Heart right ventricle (tissue), 16 donors: ENCODE measurements at regions not wholly inside any gene's neighbourhood (a gene's known extent, or its start where the extent isn't known, plus 50 kb on each side); places are given as distances from the start of the nearest gene placed in this dataset.
"Not testable (repeated sequence)": the region's sequence is repeated elsewhere in the genome, so short reads cannot be mapped to it uniquely, and the experiment has no call there.

Experiments
- ATAC-seq, 8 donors: fragments of 200-7000 bp; cut with Tn5 transposase; one replicate each; pipeline ENCODE4 v1.9.1; 2020; ENCODE audit warnings: mild to moderate bottlenecking in 8 of 8, moderate library complexity in 8 of 8, moderate number of reproducible peaks in 1 of 8
- DNase-seq, 2 donors: peaks; one replicate each; pipeline ENCODE4 v3.0.0-alpha.2; 2020
- H3K27ac ChIP-seq, 10 donors: fragments of 200-600 bp; sonication (generic) in 2 of 10; one replicate each; pipeline versions ENCODE4 v1.5.0 to v1.8.0; 2020 to 2022; ENCODE audit warnings: mild to moderate bottlenecking in 3 of 10
- H3K27me3 ChIP-seq, 7 donors: fragments of 200-600 bp; one replicate each; pipeline ENCODE4 v1.8.0; 2021 to 2022; ENCODE audit warnings: mild to moderate bottlenecking in 2 of 7
- H3K36me3 ChIP-seq, 9 donors: fragments of 200-600 bp; sonication (generic) in 1 of 9; one replicate each; pipeline versions ENCODE4 v1.5.0 to v1.8.0; 2020 to 2022; ENCODE audit warnings: mild to moderate bottlenecking in 2 of 9
- H3K4me1 ChIP-seq, 9 donors: fragments of 200-600 bp; sonication (generic) in 1 of 9; one replicate each; pipeline versions ENCODE4 v1.5.0 to v1.8.0; 2020 to 2022; ENCODE audit warnings: mild to moderate bottlenecking in 4 of 9
- H3K4me3 ChIP-seq, 10 donors: fragments of 200-600 bp; sonication (generic) in 2 of 10; one replicate each; pipeline versions ENCODE4 v1.5.0 to v1.8.0; 2020 to 2022; ENCODE audit warnings: mild to moderate bottlenecking in 7 of 10, moderate library complexity in 2 of 10
- H3K9me3 ChIP-seq, 11 donors: fragments of 200-600 bp in 10 of 11; sonication (generic) in 2 of 11; one replicate each; pipeline versions ENCODE4 v1.5.0 to v1.8.0; 2013 to 2022; ENCODE audit warnings: mild to moderate bottlenecking in 2 of 11, control low read depth in 1 of 11, moderate library complexity in 1 of 11
- WGBS, 2 donors: extraction: QIAGEN DNeasy Blood & Tissue Kit; methylation state at CpG; one replicate each; pipeline ENCODE4 v1.1.7; 2013; ENCODE audit warnings: inconsistent platforms in 1 of 2; 5-methylcytosine and 5-hydroxymethylcytosine counted together
- intact Hi-C, 10 donors: fragments of 100-400 bp; cut with DNase I; formaldehyde crosslinking; loops; one replicate each; pipeline versions ENCODE4 v1.11.1 to v1.14.2; 2022
- TF ChIP-seq, protein P1 (sequence below), 9 donors: fragments of 200-600 bp; sonication (generic) in 2 of 9; IDR thresholded peaks; one replicate each; pipeline versions ENCODE4 v1.5.0 to v1.8.0; 2021 to 2022; ENCODE audit warnings: antibody characterized with exemption in 9 of 9, mild to moderate bottlenecking in 5 of 9, moderate library complexity in 1 of 9
- donor health status: Arrhythmogenic right ventricular cardiomyopathy.
- donor health status: ischemic (EF 13 %, LVEDD 7.1; RV severe dilation, severe dysfunction).
- donor health status: healthy with polysubstance abuse.
- donor health status: DM: no; HTN: yes; CAD: no.
- donor health status: DM: no; HTN: no; CAD: no.
- donor health status: ischemic (EF 25% LVEDD 6.9; RV normal size, moderate dysfunction).
- donor health status: ischemic (EF 25% LVEDD 5.7; RV mildly dilated, moderate dysfunction).
- donor health status: healthy.
- donor health status: DM: yes; HTN: yes; CAD: no.
- donor health status: Ischemic cardiomyopathy.
- donor health status: ischemic (EF 35%, LVEDD 5.7; RV mildly dilated, moderate dysfunction).
- donor health status: nonischemic (EF 11% LVEDD 7.7; RV severe dilation, severe dysfunction).
- donor health status: DM: yes; HTN: yes; CAD: no.
- donor health status: PGD.
- donor health status: ischemic (EF 29% LVEDD 5.4; RV normal size, mild dysfunction).
- donor health status: nonischemic (EF 23%, LVEDD 6.1; RV moderate dilation, normal function).

DNA sequence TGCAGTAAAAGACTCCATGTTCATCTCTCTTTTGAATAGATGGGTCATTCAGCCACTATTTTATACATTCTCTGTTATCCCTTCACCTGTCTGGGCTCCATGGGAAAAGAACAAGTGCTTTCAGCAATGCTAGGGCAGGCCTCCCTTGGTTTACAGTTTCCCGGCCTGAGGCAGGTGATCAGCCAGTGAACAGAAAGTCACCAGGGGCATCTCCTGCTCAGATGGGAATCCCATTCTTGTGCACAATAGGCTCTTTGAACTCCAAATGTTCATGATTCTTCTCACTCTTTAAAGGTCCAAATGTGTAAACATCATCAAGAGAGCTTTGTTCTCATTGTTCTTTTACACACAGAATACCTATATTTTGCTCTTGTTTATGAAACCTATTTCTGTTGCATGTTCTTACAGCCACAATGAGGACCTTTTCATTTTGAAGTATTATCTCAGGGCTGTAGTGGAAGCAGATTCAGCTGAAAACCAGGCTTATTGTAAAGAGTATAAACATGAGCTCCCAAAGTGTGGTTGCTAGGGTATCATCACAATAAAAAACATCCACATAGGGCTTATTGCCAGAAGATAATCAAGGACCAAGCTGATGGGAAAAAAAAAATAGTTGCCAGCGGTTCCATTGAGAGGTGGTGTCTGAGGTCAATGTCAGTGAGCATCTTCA lies 267.1 kb upstream of the SGK1 start:
- DNase-seq (no peak), ATAC-seq (peak in 3 of 8 donors; percentile 12 to 42 (median 34))
- Histone ChIP-seq H3K9me3 (peaks cover 0 to 8% (median 0%) of the 10 kb centered on the region in 11 donors), H3K4me3 (no peak overlapping the region), H3K27me3 (no peaks in the 10 kb centered on the region), H3K36me3 (no peaks in the 10 kb centered on the region), H3K27ac (no peak overlapping the region), H3K4me1 (peaks cover 0 to 9% (median 0%) of the 10 kb centered on the region in 9 donors)
- intact Hi-C loops = no loop called here
- WGBS, 2 donors = 55 to 64% methylated on average over 2 of the region's 2 CpGs
- TF ChIP-seq, protein P1, sequence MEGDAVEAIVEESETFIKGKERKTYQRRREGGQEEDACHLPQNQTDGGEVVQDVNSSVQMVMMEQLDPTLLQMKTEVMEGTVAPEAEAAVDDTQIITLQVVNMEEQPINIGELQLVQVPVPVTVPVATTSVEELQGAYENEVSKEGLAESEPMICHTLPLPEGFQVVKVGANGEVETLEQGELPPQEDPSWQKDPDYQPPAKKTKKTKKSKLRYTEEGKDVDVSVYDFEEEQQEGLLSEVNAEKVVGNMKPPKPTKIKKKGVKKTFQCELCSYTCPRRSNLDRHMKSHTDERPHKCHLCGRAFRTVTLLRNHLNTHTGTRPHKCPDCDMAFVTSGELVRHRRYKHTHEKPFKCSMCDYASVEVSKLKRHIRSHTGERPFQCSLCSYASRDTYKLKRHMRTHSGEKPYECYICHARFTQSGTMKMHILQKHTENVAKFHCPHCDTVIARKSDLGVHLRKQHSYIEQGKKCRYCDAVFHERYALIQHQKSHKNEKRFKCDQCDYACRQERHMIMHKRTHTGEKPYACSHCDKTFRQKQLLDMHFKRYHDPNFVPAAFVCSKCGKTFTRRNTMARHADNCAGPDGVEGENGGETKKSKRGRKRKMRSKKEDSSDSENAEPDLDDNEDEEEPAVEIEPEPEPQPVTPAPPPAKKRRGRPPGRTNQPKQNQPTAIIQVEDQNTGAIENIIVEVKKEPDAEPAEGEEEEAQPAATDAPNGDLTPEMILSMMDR (IDR thresholded peaks at IDR 0.05) = no peak

DNA sequence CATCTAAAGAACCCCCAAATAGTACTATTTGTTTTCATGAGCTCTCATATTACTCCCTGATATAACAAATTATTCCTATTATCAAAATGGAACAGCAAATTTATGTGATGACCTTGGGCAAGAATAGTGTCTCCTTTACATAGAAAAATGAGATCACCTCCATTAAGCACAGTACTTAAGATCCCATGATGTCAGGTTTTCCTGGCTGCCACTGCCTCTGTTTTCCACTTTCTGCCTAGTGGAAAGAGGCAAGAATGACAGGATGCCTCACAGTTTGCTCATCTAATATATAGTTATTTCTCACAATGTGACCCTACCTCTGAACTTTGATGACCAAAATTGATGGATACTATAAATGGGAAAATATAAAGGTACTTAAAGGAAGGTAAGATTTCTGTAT lies 260.1 kb upstream of the SGK1 start:
- TF ChIP-seq, protein P1 (IDR thresholded peaks at IDR 0.05) = peak in 3 of 9 donors; percentile 11 to 38 (median 27)
- no peaks in the 10 kb centered on the region for H3K27me3 ChIP-seq

DNA sequence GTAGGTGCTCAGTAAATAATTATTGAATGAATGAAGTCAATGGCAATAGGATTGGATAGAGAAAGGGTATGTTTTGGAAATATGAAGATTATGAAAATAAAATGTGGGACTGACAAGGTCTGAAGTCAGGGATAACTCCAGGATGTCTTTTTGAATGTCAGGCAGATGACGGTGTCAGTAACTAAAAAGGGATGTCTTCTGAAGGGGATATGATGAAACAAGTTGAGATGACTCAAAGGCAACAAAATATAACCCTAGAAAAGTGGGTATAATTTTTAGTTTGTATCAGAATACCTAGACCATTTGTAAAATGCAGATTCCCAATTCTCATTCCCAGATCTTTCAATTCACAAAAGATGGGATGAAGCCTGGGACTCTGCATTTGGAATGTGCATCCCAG lies 257.3 kb upstream of the SGK1 start:
- no peak for DNase-seq
- peaks cover 0 to 13% (median 0%) of the 10 kb centered on the region in 11 donors for H3K9me3 ChIP-seq
- no peaks in the 10 kb centered on the region for H3K4me1 ChIP-seq
- WGBS, 2 donors = 0 to 42% methylated on average over 1 of the region's 1 CpG
- TF ChIP-seq, protein P1 (IDR thresholded peaks at IDR 0.05) = no peak
- no peak overlapping the region for H3K27ac ChIP-seq
- ATAC-seq = no peak
- intact Hi-C loops = no loop called here
- no peaks in the 10 kb centered on the region for H3K36me3 ChIP-seq
- H3K27me3 ChIP-seq = no peaks in the 10 kb centered on the region
- H3K4me3 ChIP-seq = no peak overlapping the region

More for the DNA sequence above, 260.1 kb upstream of the SGK1 start:
- Histone ChIP-seq H3K4me3 (no peak overlapping the region), H3K27ac (no peak overlapping the region), H3K4me1 (no peaks in the 10 kb centered on the region), H3K36me3 (no peaks in the 10 kb centered on the region), H3K9me3 (peaks cover 0 to 2% (median 0%) of the 10 kb centered on the region in 11 donors)
- ATAC-seq (peak in 4 of 8 donors; percentile 47 to 78 (median 64)), DNase-seq (no peak)
- intact Hi-C loops = no loop called here

DNA sequence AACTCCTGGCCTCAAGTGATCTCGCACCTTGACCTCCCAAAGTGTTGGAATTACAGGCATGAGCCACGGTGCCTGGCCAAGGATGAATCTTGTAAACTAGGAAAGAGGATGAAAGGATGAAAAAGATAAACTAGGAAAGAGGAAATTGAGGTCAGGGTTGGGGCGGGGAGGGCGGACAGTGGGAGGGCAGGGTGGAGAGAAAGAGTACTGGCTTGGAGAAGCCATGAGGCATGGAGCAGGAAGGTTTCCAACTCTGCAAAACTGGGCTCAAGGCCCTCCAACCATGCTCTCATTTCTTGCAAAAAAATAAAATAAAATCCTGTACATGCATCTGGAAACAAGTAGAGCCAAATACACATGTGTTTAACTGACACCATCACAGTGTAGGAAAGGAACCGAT lies 256.6 kb upstream of the SGK1 start:
- H3K4me1 ChIP-seq = no peaks in the 10 kb centered on the region
- DNase-seq (no peak), ATAC-seq (no peak)
- H3K27me3 ChIP-seq = no peaks in the 10 kb centered on the region
- no peaks in the 10 kb centered on the region for H3K36me3 ChIP-seq
- no peak overlapping the region for H3K27ac ChIP-seq
- WGBS, 2 donors = 83 to 86% methylated on average over 5 of the region's 5 CpGs
- H3K9me3 ChIP-seq = peaks cover 0 to 13% (median 0%) of the 10 kb centered on the region in 11 donors
- H3K4me3 ChIP-seq = no peak overlapping the region
- TF ChIP-seq, protein P1 (IDR thresholded peaks at IDR 0.05) = no peak
- intact Hi-C loops = no loop called here

DNA sequence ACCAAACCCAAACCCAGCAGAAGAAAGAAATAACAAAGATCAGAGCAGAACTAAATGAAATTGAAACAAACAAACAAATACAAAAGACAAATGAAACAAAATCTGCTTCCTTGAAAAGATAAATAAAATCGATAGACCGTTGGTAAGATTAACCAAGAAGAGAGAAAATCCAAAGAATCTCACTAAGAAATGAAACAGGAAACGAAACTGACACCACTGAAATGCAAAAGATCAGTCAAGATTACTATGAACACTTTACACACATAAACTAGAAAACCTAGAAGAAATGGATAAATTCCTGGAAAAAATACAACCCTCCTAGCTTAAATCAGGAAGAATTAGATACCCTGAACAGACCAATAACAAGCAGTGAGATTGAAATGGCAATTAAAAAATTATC lies 252.1 kb upstream of the SGK1 start:
- H3K27me3 ChIP-seq, H3K4me1 ChIP-seq, H3K4me3 ChIP-seq, intact Hi-C loops, DNase-seq, H3K36me3 ChIP-seq, H3K27ac ChIP-seq, ATAC-seq: not testable (repeated sequence)
- peaks cover 0 to 25% (median 0%) of the 10 kb centered on the region in 11 donors for H3K9me3 ChIP-seq
- 86 to 88% methylated on average over 3 of the region's 3 CpGs for WGBS, 2 donors
